HEK293 (cell line): ENCODE measurements at regions not wholly inside any gene's neighbourhood (a gene's known extent, or its start where the extent isn't known, plus 50 kb on each side); places are given as distances from the start of the nearest gene placed in this dataset.

Experiments used
- ZNF24 ChIP-seq: fragments of 450-650 bp; formaldehyde crosslinking; IDR thresholded peaks from 2 replicates; pipeline ENCODE4 v1.5.1; 2016; ENCODE audit warnings: missing biosample characterization, missing genetic modification characterization
- ZNF426 ChIP-seq: fragments of 450-650 bp; formaldehyde crosslinking; IDR thresholded peaks from 2 replicates; pipeline ENCODE4 v1.5.1; 2017; ENCODE audit warnings: missing biosample characterization, missing genetic modification characterization, mild to moderate bottlenecking, inconsistent platforms, moderate library complexity
- ZNF560 ChIP-seq: fragments of 450-650 bp; formaldehyde crosslinking; IDR thresholded peaks from 2 replicates; pipeline ENCODE4 v1.5.1; 2017; ENCODE audit warnings: missing biosample characterization, missing genetic modification characterization, borderline replicate concordance
- ZNF600 ChIP-seq: fragments of 450-650 bp; formaldehyde crosslinking; IDR thresholded peaks from 2 replicates; pipeline ENCODE4 v1.5.1; 2016; ENCODE audit warnings: missing biosample characterization, missing genetic modification characterization
- ZNF621 ChIP-seq: fragments of 450-650 bp; formaldehyde crosslinking; IDR thresholded peaks from 2 replicates; pipeline ENCODE4 v1.5.1; 2017; ENCODE audit warnings: missing biosample characterization, missing genetic modification characterization
- ZNF623 ChIP-seq: fragments of 450-650 bp; formaldehyde crosslinking; IDR thresholded peaks from 2 replicates; pipeline ENCODE4 v1.5.1; 2016; ENCODE audit warnings: missing biosample characterization, missing genetic modification characterization
- ZNF76 ChIP-seq: fragments of 450-650 bp; formaldehyde crosslinking; IDR thresholded peaks from 2 replicates; pipeline ENCODE4; 2016; ENCODE audit warnings: low read depth, missing biosample characterization, missing genetic modification characterization, borderline replicate concordance
- TF ChIP-seq, protein P1 (sequence below): fragments of 450-650 bp; formaldehyde crosslinking; IDR thresholded peaks from 2 replicates; pipeline ENCODE4 v1.5.1; 2016; ENCODE audit warnings: missing biosample characterization, missing genetic modification characterization
- TF ChIP-seq, protein P2 (sequence below): fragments of 450-650 bp; formaldehyde crosslinking; IDR thresholded peaks from 2 replicates; pipeline ENCODE4 v1.5.1; 2016; ENCODE audit warnings: missing biosample characterization, missing genetic modification characterization
- TF ChIP-seq, protein P3 (sequence below): fragments of 450-650 bp; formaldehyde crosslinking; IDR thresholded peaks from 2 replicates; pipeline ENCODE4 v1.5.1; 2016; ENCODE audit warnings: missing biosample characterization, missing genetic modification characterization
- TF ChIP-seq, protein P4 (sequence below): fragments of 450-650 bp; formaldehyde crosslinking; IDR thresholded peaks from 2 replicates; pipeline ENCODE4 v1.5.1; 2016; ENCODE audit warnings: missing biosample characterization, missing genetic modification characterization

DNA sequence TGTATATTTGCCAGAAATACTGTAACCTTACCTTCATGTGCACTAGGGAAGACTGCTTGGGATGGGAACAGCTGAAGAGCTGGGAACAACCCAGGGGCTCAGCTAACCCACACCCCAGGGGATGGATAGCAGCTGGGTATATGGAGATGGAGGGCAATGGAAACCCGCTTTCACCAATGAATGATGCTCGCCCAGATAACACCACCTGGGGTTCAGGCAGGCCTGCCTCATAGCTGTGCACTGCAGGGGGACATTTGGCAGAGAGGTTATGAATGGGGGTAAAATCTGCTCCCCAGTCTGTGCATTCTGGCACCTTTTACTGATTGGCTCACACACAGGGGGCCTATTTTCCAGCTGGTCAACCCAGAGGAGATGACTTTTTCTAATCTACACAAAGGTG is 170.7 kb downstream of the CHST1 start:
- TF ChIP-seq, protein P1, sequence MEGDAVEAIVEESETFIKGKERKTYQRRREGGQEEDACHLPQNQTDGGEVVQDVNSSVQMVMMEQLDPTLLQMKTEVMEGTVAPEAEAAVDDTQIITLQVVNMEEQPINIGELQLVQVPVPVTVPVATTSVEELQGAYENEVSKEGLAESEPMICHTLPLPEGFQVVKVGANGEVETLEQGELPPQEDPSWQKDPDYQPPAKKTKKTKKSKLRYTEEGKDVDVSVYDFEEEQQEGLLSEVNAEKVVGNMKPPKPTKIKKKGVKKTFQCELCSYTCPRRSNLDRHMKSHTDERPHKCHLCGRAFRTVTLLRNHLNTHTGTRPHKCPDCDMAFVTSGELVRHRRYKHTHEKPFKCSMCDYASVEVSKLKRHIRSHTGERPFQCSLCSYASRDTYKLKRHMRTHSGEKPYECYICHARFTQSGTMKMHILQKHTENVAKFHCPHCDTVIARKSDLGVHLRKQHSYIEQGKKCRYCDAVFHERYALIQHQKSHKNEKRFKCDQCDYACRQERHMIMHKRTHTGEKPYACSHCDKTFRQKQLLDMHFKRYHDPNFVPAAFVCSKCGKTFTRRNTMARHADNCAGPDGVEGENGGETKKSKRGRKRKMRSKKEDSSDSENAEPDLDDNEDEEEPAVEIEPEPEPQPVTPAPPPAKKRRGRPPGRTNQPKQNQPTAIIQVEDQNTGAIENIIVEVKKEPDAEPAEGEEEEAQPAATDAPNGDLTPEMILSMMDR (tag by site-specific recombination): no peak
- no peak for TF ChIP-seq ZNF76 (tag by site-specific recombination)
- TF ChIP-seq ZNF600 (tag by site-specific recombination): no peak
- TF ChIP-seq, protein P2, sequence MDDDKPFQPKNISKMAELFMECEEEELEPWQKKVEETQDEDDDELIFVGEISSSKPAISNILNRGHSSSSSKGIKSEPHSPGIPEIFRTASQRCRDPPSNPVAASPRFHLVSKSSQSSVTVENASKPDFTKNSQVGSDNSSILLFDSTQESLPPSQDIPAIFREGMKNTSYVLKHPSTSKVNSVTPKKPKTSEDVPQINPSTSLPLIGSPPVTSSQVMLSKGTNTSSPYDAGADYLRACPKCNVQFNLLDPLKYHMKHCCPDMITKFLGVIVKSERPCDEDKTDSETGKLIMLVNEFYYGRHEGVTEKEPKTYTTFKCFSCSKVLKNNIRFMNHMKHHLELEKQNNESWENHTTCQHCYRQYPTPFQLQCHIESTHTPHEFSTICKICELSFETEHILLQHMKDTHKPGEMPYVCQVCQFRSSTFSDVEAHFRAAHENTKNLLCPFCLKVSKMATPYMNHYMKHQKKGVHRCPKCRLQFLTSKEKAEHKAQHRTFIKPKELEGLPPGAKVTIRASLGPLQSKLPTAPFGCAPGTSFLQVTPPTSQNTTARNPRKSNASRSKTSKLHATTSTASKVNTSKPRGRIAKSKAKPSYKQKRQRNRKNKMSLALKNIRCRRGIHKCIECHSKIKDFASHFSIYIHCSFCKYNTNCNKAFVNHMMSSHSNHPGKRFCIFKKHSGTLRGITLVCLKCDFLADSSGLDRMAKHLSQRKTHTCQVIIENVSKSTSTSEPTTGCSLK (tag by site-specific recombination): no peak
- no peak for TF ChIP-seq ZNF623
- no peak for TF ChIP-seq ZNF560 (tag by site-specific recombination)
- TF ChIP-seq ZNF426 (tag by site-specific recombination): no peak
- no peak for TF ChIP-seq ZNF621
- TF ChIP-seq, protein P3, sequence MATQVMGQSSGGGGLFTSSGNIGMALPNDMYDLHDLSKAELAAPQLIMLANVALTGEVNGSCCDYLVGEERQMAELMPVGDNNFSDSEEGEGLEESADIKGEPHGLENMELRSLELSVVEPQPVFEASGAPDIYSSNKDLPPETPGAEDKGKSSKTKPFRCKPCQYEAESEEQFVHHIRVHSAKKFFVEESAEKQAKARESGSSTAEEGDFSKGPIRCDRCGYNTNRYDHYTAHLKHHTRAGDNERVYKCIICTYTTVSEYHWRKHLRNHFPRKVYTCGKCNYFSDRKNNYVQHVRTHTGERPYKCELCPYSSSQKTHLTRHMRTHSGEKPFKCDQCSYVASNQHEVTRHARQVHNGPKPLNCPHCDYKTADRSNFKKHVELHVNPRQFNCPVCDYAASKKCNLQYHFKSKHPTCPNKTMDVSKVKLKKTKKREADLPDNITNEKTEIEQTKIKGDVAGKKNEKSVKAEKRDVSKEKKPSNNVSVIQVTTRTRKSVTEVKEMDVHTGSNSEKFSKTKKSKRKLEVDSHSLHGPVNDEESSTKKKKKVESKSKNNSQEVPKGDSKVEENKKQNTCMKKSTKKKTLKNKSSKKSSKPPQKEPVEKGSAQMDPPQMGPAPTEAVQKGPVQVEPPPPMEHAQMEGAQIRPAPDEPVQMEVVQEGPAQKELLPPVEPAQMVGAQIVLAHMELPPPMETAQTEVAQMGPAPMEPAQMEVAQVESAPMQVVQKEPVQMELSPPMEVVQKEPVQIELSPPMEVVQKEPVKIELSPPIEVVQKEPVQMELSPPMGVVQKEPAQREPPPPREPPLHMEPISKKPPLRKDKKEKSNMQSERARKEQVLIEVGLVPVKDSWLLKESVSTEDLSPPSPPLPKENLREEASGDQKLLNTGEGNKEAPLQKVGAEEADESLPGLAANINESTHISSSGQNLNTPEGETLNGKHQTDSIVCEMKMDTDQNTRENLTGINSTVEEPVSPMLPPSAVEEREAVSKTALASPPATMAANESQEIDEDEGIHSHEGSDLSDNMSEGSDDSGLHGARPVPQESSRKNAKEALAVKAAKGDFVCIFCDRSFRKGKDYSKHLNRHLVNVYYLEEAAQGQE (tag by site-specific recombination): no peak
- TF ChIP-seq ZNF24: no peak
- TF ChIP-seq, protein P4, sequence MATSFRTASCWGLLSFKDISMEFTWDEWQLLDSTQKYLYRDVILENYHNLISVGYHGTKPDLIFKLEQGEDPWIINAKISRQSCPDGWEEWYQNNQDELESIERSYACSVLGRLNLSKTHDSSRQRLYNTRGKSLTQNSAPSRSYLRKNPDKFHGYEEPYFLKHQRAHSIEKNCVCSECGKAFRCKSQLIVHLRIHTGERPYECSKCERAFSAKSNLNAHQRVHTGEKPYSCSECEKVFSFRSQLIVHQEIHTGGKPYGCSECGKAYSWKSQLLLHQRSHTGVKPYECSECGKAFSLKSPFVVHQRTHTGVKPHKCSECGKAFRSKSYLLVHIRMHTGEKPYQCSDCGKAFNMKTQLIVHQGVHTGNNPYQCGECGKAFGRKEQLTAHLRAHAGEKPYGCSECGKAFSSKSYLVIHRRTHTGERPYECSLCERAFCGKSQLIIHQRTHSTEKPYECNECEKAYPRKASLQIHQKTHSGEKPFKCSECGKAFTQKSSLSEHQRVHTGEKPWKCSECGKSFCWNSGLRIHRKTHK (tag by site-specific recombination): no peak
